GM23248 (cell line): ENCODE measurements at regions not wholly inside any gene's neighbourhood (a gene's known extent, or its start where the extent isn't known, plus 50 kb on each side); places are given as distances from the start of the nearest gene placed in this dataset.

Source experiments
- DNase-seq: peaks from one replicate; pipeline ENCODE4 v3.0.0-alpha.2; 2015
- H2AFZ ChIP-seq: fragments of 200-600 bp; sonication (generic); 2 replicates; pipeline ENCODE4 v1.6.1; 2016; ENCODE audit warnings: antibody characterized with exemption
- H3F3A ChIP-seq: fragments of 200-600 bp; sonication (generic); 2 replicates; pipeline ENCODE4 v1.6.1; 2016; ENCODE audit warnings: mild to moderate bottlenecking, antibody characterized with exemption, mixed run types; ENCODE audit not compliant: insufficient read depth
- H3K27ac ChIP-seq: fragments of 200-600 bp; sonication (generic); 2 replicates; pipeline ENCODE4 v1.5.1; 2016; ENCODE audit warnings: mild to moderate bottlenecking
- H3K27me3 ChIP-seq: fragments of 200-600 bp; sonication (generic); replicated peaks from 2 replicates; pipeline ENCODE4 v1.6.1; 2016; ENCODE audit warnings: mild to moderate bottlenecking; ENCODE audit not compliant: insufficient read depth
- H3K36me3 ChIP-seq: fragments of 200-600 bp; sonication (generic); 2 replicates; pipeline ENCODE4 v1.6.1; 2016; ENCODE audit warnings: low read depth, mild to moderate bottlenecking
- H3K4me1 ChIP-seq: fragments of 200-600 bp; sonication (generic); 2 replicates; pipeline ENCODE4 v1.6.1; 2016; ENCODE audit warnings: mild to moderate bottlenecking; ENCODE audit not compliant: insufficient read depth
- H3K4me2 ChIP-seq: fragments of 200-600 bp; sonication (generic); one replicate; pipeline ENCODE4 v1.6.1; 2016; ENCODE audit warnings: mild to moderate bottlenecking; ENCODE audit not compliant: unreplicated experiment
- H3K4me3 ChIP-seq: fragments of 200-600 bp; sonication (generic); 2 replicates; pipeline ENCODE4 v1.5.1; 2016; ENCODE audit warnings: mild to moderate bottlenecking
- H3K79me2 ChIP-seq: fragments of 200-600 bp; sonication (generic); 2 replicates; pipeline ENCODE4 v1.6.1; 2016; ENCODE audit warnings: mild to moderate bottlenecking; ENCODE audit not compliant: insufficient read depth
- H3K9ac ChIP-seq: fragments of 200-600 bp; sonication (generic); 2 replicates; pipeline ENCODE4 v1.6.1; 2016; ENCODE audit warnings: mild to moderate bottlenecking
- H3K9me2 ChIP-seq: fragments of 200-600 bp; sonication (generic); 2 replicates; pipeline ENCODE4 v1.6.1; 2016; ENCODE audit warnings: mixed run types, mild to moderate bottlenecking, moderate library complexity; ENCODE audit not compliant: insufficient read depth
- H3K9me3 ChIP-seq: fragments of 200-600 bp; sonication (generic); one replicate; pipeline ENCODE4 v1.6.1; 2017; ENCODE audit warnings: low read depth
- H4K20me1 ChIP-seq: fragments of 200-600 bp; sonication (generic); 2 replicates; pipeline ENCODE4 v1.6.0; 2016; ENCODE audit not compliant: insufficient read depth
- EZH2 ChIP-seq: fragments of 200-600 bp; sonication (generic); IDR thresholded peaks from 2 replicates; pipeline ENCODE4 v1.6.1; 2018; ENCODE audit warnings: antibody characterized with exemption, mild to moderate bottlenecking; ENCODE audit not compliant: insufficient read depth, poor library complexity, severe bottlenecking
- EZH2phosphoT487 ChIP-seq: fragments of 200-600 bp; sonication (generic); IDR thresholded peaks from 2 replicates; pipeline ENCODE4 v1.6.1; 2018; ENCODE audit warnings: antibody characterized with exemption, moderate library complexity, mild to moderate bottlenecking, low read depth; ENCODE audit not compliant: insufficient read depth
- WGBS, 2 experiments: methylation state at CpG; one replicate each; pipeline ENCODE4 v1.1.6; 2015 to 2017; ENCODE audit warnings: low lambda C conversion rate in 2 of 2, low coverage in 1 of 2; ENCODE audit errors: missing lambda C conversion rate in 2 of 2; 5-methylcytosine and 5-hydroxymethylcytosine counted together
- in situ Hi-C: fragments of 300-500 bp; cut with MboI; formaldehyde crosslinking; loops from 2 replicates; pipeline ENCODE4 v1.15.0; 2020

DNA sequence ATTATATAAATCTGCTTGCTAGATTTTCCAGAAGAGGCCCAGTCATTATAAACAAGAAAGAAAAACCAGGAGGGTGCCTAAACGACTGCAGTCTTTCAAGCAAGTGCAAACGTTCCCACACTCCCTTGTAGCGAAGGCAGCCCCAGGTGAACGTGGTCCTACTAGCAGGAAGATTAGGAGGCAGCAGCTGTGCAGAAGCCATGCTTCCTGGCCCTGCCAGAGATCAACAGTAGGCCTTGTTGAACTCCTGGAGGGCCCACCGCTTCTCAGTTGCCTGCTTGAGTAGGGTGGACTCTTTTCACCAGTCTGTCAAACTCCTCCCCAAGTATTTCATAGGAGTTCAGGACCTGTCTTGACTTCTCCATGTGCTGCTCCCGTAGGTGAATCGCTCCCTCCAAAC lies 163.0 kb upstream of the GORAB start:
- Histone ChIP-seq H3K79me2 (no peaks in the 10 kb centered on the region), H3K9me2 (no peaks in the 10 kb centered on the region), H3K9me3 (no peaks in the 10 kb centered on the region), H3K4me3 (no peak overlapping the region), H3K9ac (no peak overlapping the region), H3K27me3 (no peaks in the 10 kb centered on the region), H3K4me1 (no peaks in the 10 kb centered on the region), H3K4me2 (no peak overlapping the region), H2AFZ (no peak overlapping the region), H3K36me3 (no peaks in the 10 kb centered on the region), H3K27ac (no peak overlapping the region), H4K20me1 (no peaks in the 10 kb centered on the region), H3F3A (no peaks in the 10 kb centered on the region)
- TF ChIP-seq EZH2 (no peak), EZH2phosphoT487 (no peak)
- WGBS, 2 experiments: 70 to 77% methylated on average over 7 of the region's 7 CpGs
- DNase-seq: no peak
- in situ Hi-C loops: no loop called here

DNA sequence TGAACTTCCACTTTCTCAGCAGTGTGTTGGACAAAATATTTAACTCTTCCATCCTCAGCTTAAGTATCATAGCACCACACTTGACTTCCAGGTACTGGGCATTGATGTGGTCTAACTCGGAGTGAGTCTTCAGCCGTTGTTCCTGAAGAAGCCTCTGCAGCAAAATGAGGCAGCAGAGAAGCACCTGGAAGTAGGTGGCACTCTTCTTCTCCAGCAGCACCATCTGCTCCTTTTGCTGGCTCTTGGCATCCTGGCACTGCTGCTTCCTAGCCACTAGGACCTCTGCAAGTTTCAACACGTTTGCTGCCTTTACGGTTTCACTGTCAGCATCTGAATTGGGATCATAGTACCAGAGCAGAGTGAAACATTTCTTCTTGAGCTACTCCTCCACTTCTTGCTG lies 162.5 kb upstream of the GORAB start:
- in situ Hi-C loops: no loop called here
- no peaks in the 10 kb centered on the region for H3F3A ChIP-seq
- H3K4me3 ChIP-seq: no peak overlapping the region
- H3K27ac ChIP-seq: no peak overlapping the region
- H3K27me3 ChIP-seq: no peaks in the 10 kb centered on the region
- H3K9me2 ChIP-seq: no peaks in the 10 kb centered on the region
- no peaks in the 10 kb centered on the region for H3K79me2 ChIP-seq
- H3K36me3 ChIP-seq: no peaks in the 10 kb centered on the region
- no peak overlapping the region for H3K4me2 ChIP-seq
- H4K20me1 ChIP-seq: no peaks in the 10 kb centered on the region
- no peaks in the 10 kb centered on the region for H3K4me1 ChIP-seq
- 83 to 85% methylated on average over 4 of the region's 4 CpGs for WGBS, 2 experiments
- no peaks in the 10 kb centered on the region for H3K9me3 ChIP-seq
- no peak overlapping the region for H3K9ac ChIP-seq
- no peak for DNase-seq
- H2AFZ ChIP-seq: no peak overlapping the region
- no peak for TF ChIP-seq EZH2
- no peak for TF ChIP-seq EZH2phosphoT487

DNA sequence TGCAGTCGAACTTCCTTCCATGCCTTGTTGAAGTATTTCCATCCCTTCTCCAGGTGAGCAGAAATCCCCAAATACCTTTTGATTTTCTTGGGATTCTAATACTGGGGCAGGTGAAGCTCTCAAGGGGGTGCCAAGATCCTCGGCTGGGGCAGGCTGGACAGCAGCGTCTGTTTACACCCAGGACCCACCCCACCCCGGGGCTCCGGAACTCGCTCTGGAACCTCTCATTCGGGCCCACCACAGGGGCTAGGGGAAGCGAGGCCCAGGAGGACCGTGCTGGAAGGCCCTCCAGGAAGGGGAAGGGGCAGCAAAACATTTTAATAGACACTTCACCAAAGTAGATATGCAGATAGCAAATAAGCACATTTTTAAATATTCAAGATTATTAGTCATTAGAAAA lies 161.9 kb upstream of the GORAB start:
- Histone ChIP-seq H3F3A (no peaks in the 10 kb centered on the region), H3K27ac (no peak overlapping the region), H3K27me3 (no peaks in the 10 kb centered on the region), H3K79me2 (no peaks in the 10 kb centered on the region), H3K9ac (no peak overlapping the region), H4K20me1 (no peaks in the 10 kb centered on the region), H2AFZ (no peak overlapping the region), H3K4me2 (no peak overlapping the region), H3K4me1 (no peaks in the 10 kb centered on the region), H3K36me3 (no peaks in the 10 kb centered on the region), H3K9me2 (no peaks in the 10 kb centered on the region), H3K4me3 (no peak overlapping the region), H3K9me3 (no peaks in the 10 kb centered on the region)
- no peak for DNase-seq
- WGBS, 2 experiments: 93 to 94% methylated on average over 9 of the region's 9 CpGs
- TF ChIP-seq EZH2 (no peak), EZH2phosphoT487 (no peak)
- in situ Hi-C loops: no loop called here

DNA sequence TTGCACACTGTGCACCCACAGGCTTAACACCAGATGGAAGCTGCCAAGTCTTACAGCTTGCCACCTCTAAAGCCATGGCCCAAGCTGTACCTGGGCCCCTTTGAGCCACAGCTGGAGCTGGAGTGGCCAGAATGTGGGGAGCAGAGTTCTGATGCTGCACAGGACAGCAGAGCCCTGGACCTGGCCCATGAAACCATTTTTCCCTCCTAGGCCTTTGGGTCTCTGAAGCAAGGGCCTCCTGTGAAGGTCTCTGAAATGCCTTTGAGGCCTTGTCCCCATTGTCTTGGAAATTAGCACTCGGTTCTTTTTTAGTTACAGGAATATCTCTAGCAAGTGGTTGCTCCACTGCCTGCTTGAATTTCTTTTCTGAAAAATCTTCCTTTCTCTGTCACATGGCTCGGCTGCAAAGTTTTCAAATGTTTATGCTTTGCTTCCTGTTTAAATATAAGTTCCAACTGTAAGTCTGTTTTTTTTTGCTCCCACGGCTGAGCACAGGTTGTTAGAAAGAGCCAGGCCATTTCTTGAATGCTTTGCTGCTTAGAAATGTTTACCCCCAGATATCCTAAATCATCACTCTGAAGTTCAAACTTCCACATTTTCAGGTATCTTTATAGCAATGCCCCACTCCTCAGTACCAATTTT lies 156.8 kb upstream of the GORAB start:
- Histone ChIP-seq H3K4me1 (no peaks in the 10 kb centered on the region), H3K27me3 (no peaks in the 10 kb centered on the region), H3K9ac (no peak overlapping the region), H3K27ac (no peak overlapping the region), H3F3A (peaks cover 8% of the 10 kb centered on the region; the same call in 1 of the 2 replicates), H3K79me2 (no peaks in the 10 kb centered on the region), H3K9me3 (no peaks in the 10 kb centered on the region), H3K9me2 (no peaks in the 10 kb centered on the region), H3K4me3 (no peak overlapping the region), H3K4me2 (no peak overlapping the region), H3K36me3 (no peaks in the 10 kb centered on the region), H4K20me1 (no peaks in the 10 kb centered on the region), H2AFZ (no peak overlapping the region)
- TF ChIP-seq EZH2phosphoT487: no peak
- no peak for TF ChIP-seq EZH2
- 90 to 95% methylated on average over 3 of the region's 3 CpGs for WGBS, 2 experiments
- in situ Hi-C loops: no loop called here
- DNase-seq: no peak
